GM21576 (cell line): ENCODE measurements at regions not wholly inside any gene's neighbourhood (a gene's known extent, or its start where the extent isn't known, plus 50 kb on each side); places are given as distances from the start of the nearest gene placed in this dataset.
"Not testable (repeated sequence)": the region's sequence is repeated elsewhere in the genome, so short reads cannot be mapped to it uniquely, and the experiment has no call there.

Experiments used
- ATAC-seq: cut with Tn5 transposase; IDR thresholded peaks from one replicate; pipeline ENCODE4 v1.9.1; 2021; ENCODE audit warnings: mild to moderate bottlenecking, moderate library complexity; ENCODE audit not compliant: unreplicated experiment

DNA sequence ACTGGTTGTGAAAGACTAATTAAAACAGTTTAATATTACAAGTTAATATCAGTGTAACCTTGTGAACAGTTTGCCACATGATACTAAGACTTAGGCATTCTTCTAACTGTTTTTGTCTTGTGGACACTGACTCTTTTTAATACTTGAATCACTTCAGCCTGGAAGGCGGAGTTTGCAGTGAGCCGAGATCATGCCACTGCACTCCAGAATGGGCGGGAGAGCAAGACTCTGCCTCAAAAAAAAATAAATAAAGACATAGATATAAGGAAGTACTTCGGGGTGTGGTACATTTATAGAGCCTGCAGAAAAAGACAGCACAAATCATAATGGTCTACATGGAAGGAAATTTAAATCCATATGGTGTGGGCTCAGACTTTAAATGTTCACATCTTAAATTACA lies 300.4 kb upstream of the NETO1 start:
- no peak for ATAC-seq

DNA sequence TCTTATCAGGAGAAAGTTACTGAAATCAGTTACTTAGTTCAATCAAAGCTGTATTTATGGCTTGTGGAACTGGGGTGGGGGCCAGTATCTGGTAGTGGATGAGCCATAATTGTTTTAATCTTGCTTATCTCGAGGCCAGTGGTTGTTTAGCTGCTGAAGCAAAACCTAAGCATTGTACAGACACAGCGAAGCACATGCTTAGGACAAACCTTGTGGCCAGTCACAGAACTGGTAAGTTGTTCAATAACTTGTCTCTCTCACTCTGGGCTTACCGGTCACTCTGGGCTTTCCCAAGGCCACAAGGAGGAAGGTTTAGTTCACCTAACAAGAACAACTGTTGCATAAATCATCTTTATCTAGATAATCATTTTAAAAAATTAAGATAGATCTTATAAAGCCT lies 296.6 kb upstream of the NETO1 start:
- ATAC-seq = no peak

DNA sequence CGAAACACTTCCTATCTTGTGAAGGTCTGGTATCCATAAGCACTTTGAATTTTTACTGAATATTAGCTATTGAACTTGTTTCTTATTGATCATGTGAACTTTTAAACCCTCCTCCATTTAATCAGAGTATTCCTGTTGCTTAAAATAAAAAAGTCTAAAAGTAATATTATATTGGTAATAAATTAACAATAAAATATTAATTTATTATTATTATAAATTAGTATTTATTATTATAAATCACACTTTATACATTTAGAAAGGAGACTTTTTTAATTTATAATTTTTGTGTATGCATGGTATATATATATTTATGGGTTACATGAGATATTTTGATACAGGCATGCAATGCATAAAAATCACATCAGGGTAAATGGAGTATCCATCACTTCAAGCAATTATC lies 295.4 kb upstream of the NETO1 start:
- ATAC-seq = no peak

DNA sequence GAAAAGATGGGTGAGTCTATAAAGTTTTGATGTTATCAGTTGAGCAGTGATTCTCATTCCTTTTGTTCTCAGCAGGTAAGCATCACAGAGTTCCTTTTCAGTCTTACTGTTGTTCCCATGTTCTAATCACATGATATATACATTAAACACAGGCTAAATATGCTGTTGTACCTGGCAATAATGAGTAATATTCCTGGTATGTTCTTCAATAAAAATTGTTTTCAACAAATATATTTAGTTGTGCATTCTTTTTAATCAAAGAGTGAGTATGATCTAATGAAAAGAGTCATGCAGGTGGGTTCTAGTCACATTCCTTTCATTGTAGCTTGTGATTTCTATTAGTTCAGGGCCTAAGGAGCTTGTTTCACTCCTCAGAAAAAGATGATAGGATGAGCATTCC lies 288.3 kb upstream of the NETO1 start:
- ATAC-seq = no peak

DNA sequence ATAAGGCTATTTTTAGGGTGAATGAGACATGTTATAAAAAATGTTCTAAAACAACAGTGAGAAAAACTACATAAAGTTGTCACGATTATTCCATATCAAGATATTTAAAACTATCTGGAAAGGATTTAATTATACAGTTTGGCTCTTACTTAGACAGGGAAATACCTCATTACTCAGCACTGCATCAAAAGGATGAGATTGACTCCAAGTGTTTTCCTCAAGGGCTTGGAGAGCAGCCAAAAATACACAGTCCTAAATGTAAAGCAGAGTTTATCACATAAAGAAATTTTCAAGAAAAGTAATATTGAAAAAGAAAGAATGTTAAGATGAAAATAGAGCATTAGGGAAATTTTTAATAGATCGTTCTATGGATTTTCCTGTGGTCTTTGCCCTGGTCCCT lies 285.5 kb upstream of the NETO1 start:
- ATAC-seq = no peak

DNA sequence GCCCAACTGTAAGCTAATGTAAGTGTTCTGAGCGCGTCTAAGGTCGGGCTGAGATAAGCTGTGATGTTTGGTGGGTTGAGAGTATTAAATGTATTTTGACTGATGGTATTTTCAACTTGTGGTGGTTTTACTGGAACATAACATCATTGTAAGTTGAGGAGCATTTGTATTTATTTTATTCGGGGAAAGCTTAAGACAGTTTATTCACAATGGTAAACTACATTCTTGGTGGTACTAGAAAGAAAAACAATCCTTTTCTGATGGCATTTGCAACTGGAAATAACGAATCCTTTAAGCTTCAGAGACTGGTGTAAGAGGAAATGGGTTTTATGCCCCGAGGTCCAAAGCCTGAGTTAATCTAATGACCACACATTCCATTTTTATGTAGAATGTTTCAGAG lies 283.3 kb upstream of the NETO1 start:
- no peak for ATAC-seq

DNA sequence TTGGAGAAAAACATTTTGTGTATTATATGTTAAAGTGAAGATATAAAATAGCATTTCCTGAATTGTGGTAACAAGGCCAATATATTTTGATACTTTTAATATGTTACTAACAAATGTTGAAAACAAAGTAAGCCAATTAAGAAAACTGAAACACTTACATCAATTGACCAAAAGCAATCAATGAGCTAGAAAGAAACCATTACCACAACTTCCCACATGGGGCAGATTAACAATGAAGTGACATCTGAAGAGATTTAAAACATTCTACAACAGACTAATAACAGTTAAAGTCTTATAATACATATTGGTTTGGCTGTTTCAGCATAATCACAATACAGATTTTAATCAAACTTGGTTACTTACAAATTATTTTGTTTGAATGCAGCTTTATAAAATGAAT lies 282.4 kb upstream of the NETO1 start:
- no peak for ATAC-seq

DNA sequence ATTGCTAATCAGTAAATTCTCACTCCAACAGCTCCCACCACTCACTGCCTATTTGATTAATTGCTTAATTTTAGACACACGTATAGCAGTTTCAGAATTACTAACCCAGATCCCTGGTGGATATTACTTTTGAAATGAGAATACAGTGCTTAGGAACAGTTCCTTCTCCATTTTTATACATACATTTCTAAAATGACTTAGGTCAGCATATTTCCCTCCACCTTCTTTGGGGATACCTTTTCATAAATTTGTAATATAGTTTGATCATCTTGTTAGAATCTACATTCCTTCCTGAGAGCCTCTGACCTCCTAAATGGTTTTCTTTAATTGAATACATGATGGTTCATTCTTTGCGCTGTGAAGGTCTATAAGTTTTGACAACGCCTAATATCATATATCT lies 279.8 kb upstream of the NETO1 start:
- no peak for ATAC-seq

DNA sequence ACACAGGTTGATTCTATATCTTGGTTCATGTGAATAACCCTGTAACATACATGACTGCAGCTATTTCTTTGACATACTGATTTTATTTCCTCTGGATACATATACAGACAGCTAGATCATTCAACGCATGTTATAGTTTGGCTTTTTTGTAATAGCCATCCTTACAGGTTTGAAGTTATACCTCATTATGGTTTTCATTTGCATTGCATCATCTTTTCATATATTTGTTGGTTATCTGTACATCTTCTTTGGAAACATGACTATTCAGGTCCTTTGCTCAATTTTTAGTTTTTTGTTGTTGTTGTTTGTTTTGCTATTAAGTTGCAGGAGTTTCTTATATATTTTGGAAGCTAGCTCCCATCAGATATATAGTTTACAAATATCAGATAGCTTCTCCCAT lies 276.2 kb upstream of the NETO1 start:
- ATAC-seq = no peak

DNA sequence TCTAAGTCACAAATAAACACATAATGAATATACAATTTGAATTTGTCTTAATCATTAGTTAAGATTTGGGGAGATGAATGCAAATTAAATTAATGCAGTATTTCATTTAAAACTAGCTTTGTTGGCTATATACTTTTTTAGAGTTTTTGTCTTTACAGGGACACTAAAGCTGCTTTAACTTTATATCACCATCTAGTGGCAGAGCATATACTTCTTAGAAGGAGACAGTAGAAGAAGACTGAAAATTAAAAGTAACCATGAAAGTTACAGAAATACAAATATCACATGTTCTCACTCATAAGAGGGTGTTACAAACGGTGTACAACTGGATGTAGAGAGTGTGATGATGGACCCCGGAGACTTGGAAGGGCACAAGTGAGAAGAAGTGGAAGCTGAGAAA lies 268.3 kb upstream of the NETO1 start:
- ATAC-seq = no peak

DNA sequence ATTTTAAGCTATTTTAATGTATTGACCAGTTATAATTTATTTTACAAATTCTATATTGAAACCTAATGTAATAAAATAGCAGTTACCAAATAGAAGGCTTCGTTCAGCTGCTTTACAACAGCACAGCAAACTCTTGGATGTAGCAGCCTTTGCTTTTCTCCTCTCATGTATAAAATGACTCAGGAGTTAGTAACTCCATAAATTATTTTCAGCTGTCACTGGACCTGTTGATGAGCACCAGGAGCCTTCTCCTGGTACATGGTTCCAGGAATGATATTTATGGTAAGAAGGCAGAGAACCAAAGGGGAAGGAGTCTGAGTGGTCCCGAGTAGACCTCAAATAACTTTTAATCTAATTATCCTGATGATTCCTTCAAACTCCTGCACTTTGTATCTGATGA lies 256.4 kb upstream of the NETO1 start:
- no peak for ATAC-seq

DNA sequence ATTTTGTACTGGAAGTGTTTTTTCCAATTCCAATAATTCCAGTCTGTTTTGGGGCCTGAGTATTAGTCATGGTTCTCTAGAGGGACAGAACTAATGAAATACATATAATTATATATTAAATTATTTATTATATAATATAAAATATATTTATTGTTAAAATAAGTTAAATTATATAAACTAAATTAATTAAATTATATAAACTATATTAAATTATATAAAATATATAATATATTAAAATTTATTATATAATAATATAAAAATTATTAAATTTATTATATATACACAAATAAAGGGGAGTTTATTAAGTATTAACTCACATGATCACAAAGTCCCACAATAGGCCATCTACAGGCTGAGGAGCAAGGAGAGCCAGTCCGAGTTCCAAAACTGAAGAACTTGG lies 253.4 kb upstream of the NETO1 start:
- no peak for ATAC-seq

DNA sequence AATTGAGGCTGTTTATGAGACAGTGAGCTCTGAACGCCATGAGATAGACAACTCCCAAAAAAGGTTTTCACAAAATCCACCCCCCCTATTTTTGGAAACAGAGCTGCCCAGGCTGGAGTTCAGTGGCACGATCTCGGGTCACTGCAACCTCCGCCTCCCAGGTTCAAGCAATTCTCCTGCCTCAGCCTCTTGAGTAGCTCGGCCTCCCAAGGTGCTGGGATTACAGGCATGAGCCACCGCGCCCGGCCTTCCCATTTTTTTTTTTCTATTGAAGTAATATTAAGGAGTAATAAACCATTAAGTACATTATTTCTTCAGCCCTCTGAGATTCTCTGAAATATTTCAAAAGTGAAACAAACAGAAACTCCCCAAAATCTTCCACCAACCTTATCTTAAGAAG lies 252.8 kb upstream of the NETO1 start:
- no peak for ATAC-seq

DNA sequence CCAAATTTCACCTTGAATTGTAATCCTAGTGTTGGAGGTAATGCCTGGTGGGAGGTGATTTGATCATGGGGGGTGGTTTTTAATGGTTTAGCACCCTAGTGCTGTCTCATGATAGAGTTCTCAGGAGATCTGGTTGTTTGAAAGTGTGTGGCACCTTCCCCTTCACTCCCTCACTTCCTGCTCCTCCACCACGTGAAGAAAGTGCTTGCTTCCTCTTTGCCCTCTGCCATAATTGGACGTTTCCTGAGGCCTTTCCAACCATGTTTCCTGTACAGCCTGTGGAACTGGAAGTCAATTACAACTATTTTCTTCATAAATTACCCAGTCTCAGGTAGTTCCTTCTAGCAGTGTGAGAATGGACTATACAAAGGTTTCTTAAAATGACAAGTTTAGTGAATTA lies 251.8 kb upstream of the NETO1 start:
- no peak for ATAC-seq

DNA sequence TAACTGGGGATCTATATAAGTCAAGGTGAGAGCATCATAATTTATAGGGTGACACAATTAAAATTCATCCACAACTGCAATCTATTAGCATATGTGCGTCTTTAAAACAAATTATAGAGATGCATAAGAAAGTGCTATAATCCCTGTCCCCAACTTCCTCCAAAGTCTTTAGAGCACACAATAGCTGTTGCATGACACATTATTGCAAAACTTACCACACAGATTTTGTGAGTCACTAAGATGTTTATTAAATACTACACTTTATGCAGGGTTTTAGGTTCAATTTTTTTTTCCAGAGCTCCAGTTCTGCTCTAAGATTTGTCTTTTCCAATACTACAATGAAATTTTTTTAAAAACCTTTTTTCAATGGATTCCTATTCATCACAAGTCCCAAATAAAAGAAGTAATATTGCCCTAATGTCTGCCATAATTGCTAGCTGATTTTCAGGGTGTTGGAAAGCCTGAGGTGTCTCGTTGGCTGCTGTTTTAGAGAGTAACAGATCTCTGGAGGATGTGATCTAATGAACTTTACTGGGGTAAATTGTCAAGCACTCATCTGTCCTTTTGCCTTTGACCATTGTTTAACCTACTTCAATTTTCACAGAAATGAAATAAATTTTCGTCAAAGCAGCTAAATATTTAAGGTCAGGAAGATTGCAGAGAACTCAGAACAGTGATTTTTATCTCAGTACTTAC lies 250.5 kb upstream of the NETO1 start:
- ATAC-seq = no peak

DNA sequence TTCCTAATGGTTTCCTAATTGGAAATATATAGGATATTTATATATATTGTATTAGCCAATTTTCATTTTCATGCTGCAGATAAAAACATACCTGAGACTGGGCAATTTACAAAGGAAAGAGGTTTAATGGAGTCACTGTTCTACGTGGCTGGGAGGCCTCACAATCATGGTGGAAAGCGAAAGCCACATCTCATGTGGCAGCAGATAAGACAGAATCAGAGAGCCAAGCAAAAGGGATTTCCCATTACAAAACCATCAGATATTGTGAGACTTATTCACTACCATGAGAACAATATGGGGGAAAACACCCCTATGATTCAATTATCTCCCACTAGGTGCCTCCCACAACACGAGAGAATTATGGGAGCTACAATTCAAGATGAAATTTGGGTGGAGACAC lies 242.5 kb upstream of the NETO1 start:
- no peak for ATAC-seq

DNA sequence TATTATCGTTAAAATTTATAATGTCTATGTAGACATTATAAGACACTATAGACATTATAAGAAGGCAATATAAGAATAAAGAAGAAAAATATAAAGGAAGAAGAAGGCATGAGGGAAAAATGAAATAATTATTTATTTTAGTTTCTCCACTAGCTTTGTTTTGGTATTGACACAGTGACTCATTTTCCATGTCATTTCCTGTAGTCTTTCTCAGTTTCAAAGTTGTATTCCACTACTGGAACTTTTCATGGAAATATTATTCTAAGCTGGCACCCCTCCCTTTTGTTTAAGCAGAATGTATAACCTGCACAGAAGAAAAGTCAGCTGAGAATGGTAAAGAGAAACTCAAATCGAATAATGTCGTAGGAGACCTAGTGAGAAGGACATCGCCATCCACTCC lies 234.2 kb upstream of the NETO1 start:
- no peak for ATAC-seq

DNA sequence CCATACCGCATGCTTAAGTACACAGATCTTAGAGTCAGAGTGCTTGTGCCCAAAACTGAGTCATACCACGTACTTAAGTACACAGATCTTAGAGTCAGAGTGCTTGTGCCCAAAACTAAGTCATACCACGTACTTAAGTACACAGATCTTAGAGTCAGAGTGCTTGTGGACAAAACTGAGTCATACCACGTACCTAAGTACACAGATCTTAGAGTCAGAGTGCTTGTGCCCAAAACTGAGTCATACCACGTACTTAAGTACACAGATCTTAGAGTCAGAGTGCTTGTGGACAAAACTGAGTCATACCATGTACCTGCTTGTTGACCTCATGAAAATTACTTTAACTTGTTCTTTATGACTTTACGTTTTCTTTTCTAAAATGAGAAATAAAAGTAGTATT lies 233.7 kb upstream of the NETO1 start:
- not testable (repeated sequence) for ATAC-seq

DNA sequence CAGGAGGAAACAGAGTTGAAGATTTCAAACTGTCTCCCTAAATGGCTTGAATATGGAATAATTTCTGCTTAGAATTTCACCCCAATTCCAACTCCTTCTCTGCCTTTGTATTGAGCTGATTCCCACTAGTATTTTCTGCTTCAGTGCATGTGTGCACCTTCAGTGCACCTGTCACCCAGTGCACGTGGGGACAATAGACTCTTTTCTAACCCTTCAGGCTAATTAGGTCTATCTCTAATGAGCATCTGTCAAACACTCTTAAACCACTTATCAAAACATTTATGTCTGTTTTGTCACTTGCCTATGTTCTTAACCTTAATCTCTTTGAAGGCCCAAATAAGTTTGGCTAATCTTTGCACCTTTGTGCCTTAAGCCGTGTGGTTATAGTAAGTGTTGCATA lies 232.0 kb upstream of the NETO1 start:
- no peak for ATAC-seq

DNA sequence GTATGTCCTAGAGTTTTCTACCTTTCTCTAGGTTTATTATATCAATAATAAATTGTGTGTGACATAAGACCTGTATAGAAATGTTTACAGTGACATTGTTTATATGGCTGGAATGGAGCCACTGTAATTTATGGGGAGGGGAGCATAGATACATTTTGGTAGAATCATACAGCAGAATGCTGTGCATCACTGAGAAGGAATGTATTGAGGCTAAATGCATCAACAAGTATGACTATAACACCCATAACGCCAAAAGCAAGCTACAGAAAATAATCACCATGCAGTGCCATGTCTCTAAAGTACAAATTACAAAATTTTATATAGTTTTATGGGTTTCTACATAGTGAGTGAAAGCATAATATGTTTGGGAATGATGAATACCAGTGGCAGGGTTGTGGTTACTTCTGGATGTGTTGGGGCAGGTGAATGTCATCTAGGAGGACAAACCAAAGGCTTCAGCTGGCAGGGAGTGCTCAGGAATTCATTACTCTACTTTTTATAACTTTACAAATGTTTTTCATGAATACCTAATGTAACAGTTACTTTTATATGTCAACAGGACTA lies 226.0 kb upstream of the NETO1 start:
- ATAC-seq = no peak

DNA sequence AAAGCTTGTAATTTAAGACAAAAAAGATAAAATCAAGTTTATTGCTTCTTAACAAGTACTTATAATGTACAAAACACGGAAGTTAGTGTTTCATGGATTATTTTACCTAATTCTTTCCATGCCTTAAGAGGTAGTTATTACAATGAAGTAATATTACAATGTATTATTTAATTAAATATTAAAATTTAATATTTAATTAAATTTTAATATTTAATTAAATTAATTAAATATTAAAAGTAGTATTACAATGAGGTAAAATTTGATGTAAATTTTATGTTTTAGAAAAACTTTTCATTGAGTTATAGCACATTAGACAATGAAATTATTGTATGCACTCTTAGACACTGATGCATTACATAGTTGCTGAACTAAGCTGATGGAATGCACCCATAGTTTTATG lies 220.7 kb upstream of the NETO1 start:
- no peak for ATAC-seq

DNA sequence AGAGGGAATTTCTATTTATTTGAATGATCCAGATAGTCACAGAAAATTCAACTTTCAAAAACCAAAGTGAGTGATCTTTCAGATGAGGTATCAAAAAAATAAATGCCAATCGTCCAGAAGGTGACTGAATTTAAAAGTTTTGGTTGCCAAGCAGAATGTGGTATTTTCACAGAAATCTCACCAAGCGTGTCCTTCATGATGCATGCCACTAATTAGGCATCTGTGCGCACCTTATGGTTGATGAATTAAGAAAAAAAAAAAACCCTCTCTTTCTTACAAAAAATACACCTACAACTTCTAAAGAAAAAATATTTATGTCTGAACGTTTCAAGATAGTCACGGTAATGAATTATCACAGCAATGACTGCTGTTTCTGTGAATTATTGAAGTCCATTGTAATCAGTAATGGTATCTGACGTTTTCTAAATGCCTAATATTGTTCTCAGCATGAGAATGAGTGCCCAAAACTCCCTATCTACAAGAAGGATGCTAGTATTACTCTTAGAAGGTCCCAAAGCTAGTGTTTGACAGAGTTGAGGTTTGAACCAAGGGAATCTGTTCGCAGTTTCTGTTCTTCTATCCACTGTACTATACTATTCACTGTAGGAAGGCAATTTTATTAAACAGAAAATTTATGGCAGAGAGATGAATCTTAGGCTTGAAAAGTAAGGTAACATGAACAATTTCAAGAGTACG lies 219.6 kb upstream of the NETO1 start:
- ATAC-seq = no peak

DNA sequence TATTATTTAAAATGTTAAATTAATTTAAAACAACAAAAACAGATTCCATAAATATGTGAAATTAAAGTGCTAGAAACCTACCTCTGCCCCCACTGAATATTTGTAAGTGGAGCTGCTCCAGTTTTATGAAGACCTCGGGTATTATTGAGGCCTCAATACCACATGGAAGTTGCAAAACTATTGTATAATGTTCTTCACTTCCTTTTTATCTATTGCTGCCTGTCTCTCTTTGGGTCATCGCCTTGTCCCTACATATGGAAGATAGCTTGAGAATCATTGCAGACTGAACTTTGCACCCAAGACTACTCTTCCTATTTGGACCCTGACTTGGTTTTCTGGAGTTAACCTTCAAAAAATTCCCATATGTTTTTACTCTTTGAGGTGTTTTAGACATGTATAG lies 212.1 kb upstream of the NETO1 start:
- no peak for ATAC-seq
